Activated naive CD8-positive, alpha-beta T cell treated with anti-CD3 and anti-CD28 coated beads, Interleukin-2, amount 50 U/mL, for 16 hours (primary cell): ENCODE measurements at regions not wholly inside any gene's neighbourhood (a gene's known extent, or its start where the extent isn't known, plus 50 kb on each side); places are given as distances from the start of the nearest gene placed in this dataset.
"Not testable (repeated sequence)": the region's sequence is repeated elsewhere in the genome, so short reads cannot be mapped to it uniquely, and the experiment has no call there.

Source experiments
- DNase-seq: peaks from one replicate; pipeline ENCODE4 v3.0.0-alpha.2; 2020; ENCODE audit warnings: low read depth, low spot score

- DNase-seq, result no peak
Measured at GRCh38 chr2:105538840-105539239, 140.0 kb upstream of the FHL2 start.

- DNase-seq, result no peak
Measured at GRCh38 chr2:105537920-105538319, 139.1 kb upstream of the FHL2 start.

GRCh38 chr2:105537466-105537865 is 138.6 kb upstream of the FHL2 start:
- no peak for DNase-seq

GRCh38 chr2:105536175-105536574 is 137.3 kb upstream of the FHL2 start:
- DNase-seq, result no peak

- not testable (repeated sequence) for DNase-seq
Measured at GRCh38 chr2:105529258-105529657, 130.4 kb upstream of the FHL2 start.

- no peak for DNase-seq
Measured at GRCh38 chr2:105526000-105526925, 127.4 kb upstream of the FHL2 start.

- DNase-seq, result no peak
Measured at GRCh38 chr2:105525201-105525600, 126.3 kb upstream of the FHL2 start.

GRCh38 chr2:105522645-105523044 is 123.8 kb upstream of the FHL2 start:
- DNase-seq, result no peak

- no peak for DNase-seq
Measured at GRCh38 chr2:105521616-105522015, 122.8 kb upstream of the FHL2 start.

- no peak for DNase-seq
Measured at GRCh38 chr2:105521176-105521575, 122.3 kb upstream of the FHL2 start.

- DNase-seq, result no peak
Measured at GRCh38 chr2:105519516-105519915, 120.7 kb upstream of the FHL2 start.

- no peak for DNase-seq
Measured at GRCh38 chr2:105518897-105519296, 120.0 kb upstream of the FHL2 start.

- no peak for DNase-seq
Measured at GRCh38 chr2:105517814-105518705, 119.2 kb upstream of the FHL2 start.

- no peak for DNase-seq
Measured at GRCh38 chr2:105515581-105516415, 116.9 kb upstream of the FHL2 start.

- DNase-seq, result no peak
Measured at GRCh38 chr2:105514576-105514975, 115.7 kb upstream of the FHL2 start.

- no peak for DNase-seq
Measured at GRCh38 chr2:105510761-105511528, 112.1 kb upstream of the FHL2 start.

GRCh38 chr2:105509269-105510086 is 110.6 kb upstream of the FHL2 start:
- DNase-seq, result no peak

GRCh38 chr2:105506860-105507259 is 108.0 kb upstream of the FHL2 start:
- not testable (repeated sequence) for DNase-seq

- DNase-seq, result no peak
Measured at GRCh38 chr2:105504459-105504858, 105.6 kb upstream of the FHL2 start.
